PC-3 (cell line): ENCODE measurements at regions not wholly inside any gene's neighbourhood (a gene's known extent, or its start where the extent isn't known, plus 50 kb on each side); places are given as distances from the start of the nearest gene placed in this dataset.

ENCODE experiments used
- CTCF ChIP-seq: fragments of 300-600 bp; sonication (generic); conservative IDR thresholded peaks from 2 replicates; pipeline ENCODE4 v1.5.1; 2017; ENCODE audit warnings: antibody characterized with exemption, low read depth, mild to moderate bottlenecking, low read length
- EZH2 ChIP-seq: fragments of 300-600 bp; sonication (generic); IDR thresholded peaks from one replicate; pipeline ENCODE4 v1.6.1; 2017; ENCODE audit warnings: antibody characterized with exemption, mild to moderate bottlenecking, low read length; ENCODE audit not compliant: unreplicated experiment

DNA sequence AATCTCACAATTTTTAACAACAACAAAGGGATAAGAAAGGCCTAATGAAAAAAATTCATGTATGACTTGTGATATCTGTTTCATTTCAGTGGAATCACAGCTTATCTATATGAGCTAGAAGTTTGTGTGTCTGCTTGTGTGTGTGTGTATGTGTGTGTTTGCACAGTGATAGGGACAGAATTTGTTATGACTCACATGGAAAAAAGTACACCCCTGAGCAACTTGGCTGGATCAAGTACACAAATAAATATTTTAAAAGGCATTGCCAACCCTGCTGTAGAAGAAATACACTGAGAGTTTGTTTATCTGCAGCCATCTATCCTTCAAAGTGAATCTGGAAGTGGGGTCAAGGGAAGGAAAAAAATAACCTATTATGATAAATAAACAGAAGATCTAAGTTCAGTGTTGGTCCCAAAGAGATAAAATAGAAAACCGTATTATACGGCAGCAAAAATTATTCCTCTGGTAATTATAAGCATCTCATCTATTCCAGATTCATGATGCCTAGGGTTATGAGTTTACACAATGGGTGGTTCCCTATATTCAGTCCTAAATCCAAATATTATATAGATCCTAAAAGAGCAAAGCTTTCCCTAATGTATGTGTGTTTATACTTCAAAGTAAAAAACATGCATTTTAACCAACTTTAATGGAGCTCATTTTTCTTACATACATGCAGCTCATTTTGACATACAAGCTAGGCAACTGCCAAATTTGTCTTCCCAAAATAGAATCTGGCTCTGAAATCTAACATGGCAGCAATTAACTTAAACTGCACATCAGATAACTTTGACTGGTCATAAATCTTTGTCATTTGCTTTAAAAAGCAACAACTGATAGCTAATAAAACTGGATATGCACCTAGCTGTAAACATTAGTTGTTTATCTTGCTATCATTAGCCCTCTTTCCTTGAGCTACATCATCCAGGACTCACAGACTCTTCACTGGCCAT is 420.6 kb downstream of the IRS1 start:
- TF ChIP-seq EZH2 (no peak), CTCF (no peak)
